PC-3 (cell line): ENCODE measurements at regions not wholly inside any gene's neighbourhood (a gene's known extent, or its start where the extent isn't known, plus 50 kb on each side); places are given as distances from the start of the nearest gene placed in this dataset.

ENCODE experiments used
- CTCF ChIP-seq: fragments of 300-600 bp; sonication (generic); conservative IDR thresholded peaks from 2 replicates; pipeline ENCODE4 v1.5.1; 2017; ENCODE audit warnings: antibody characterized with exemption, low read depth, mild to moderate bottlenecking, low read length
- EZH2phosphoT487 ChIP-seq: fragments of 300-600 bp; sonication (generic); IDR thresholded peaks from 2 replicates; pipeline ENCODE4 v1.6.1; 2018; ENCODE audit warnings: mild to moderate bottlenecking, antibody characterized with exemption, low read length, borderline replicate concordance

- TF ChIP-seq EZH2phosphoT487 = no peak
- no peak for TF ChIP-seq CTCF
These were observed 380.0 kb upstream of the XYLT1 start for GRCh38 chr16:17850581-17851250.
